Right hindlimb (tissue), 1 donor: ENCODE measurements at regions not wholly inside any gene's neighbourhood (a gene's known extent, or its start where the extent isn't known, plus 50 kb on each side); places are given as distances from the start of the nearest gene placed in this dataset.

Experiments
- DNase-seq: peaks from one replicate; pipeline ENCODE4 v3.0.0-alpha.2; 2018

- no peak for DNase-seq
Measured at GRCh38 chr3:144390786-144391185, 419.2 kb downstream of the DIPK2A start.

- DNase-seq, result no peak
Measured at GRCh38 chr3:144391236-144391635, 419.6 kb downstream of the DIPK2A start.

GRCh38 chr3:144394032-144394431, 422.4 kb downstream of the DIPK2A start:
- no peak for DNase-seq

GRCh38 chr3:144402430-144402829, 430.8 kb downstream of the DIPK2A start:
- no peak for DNase-seq

- DNase-seq, result no peak
Measured at GRCh38 chr3:144403040-144403457, 431.4 kb downstream of the DIPK2A start.

GRCh38 chr3:144407335-144407734, 435.7 kb downstream of the DIPK2A start:
- no peak for DNase-seq

GRCh38 chr3:144409319-144409718, 437.7 kb downstream of the DIPK2A start:
- no peak for DNase-seq

- no peak for DNase-seq
Measured at GRCh38 chr3:144413068-144413467, 441.4 kb downstream of the DIPK2A start.

GRCh38 chr3:144415492-144415891, 443.9 kb downstream of the DIPK2A start:
- no peak for DNase-seq

- no peak for DNase-seq
Measured at GRCh38 chr3:144424606-144425005, 453.0 kb downstream of the DIPK2A start.

GRCh38 chr3:144426366-144426765, 454.7 kb downstream of the DIPK2A start:
- DNase-seq, result no peak

- no peak for DNase-seq
Measured at GRCh38 chr3:144426967-144427366, 455.3 kb downstream of the DIPK2A start.

- no peak for DNase-seq
Measured at GRCh38 chr3:144429719-144430121, 458.1 kb downstream of the DIPK2A start.

GRCh38 chr3:144431134-144431533, 459.5 kb downstream of the DIPK2A start:
- no peak for DNase-seq

GRCh38 chr3:144433006-144433405, 461.4 kb downstream of the DIPK2A start:
- no peak for DNase-seq

GRCh38 chr3:144437989-144438388, 466.4 kb downstream of the DIPK2A start:
- no peak for DNase-seq

GRCh38 chr3:144444061-144444460, 472.4 kb downstream of the DIPK2A start:
- DNase-seq, result no peak

- no peak for DNase-seq
Measured at GRCh38 chr3:144444546-144444945, 472.9 kb downstream of the DIPK2A start.

- no peak for DNase-seq
Measured at GRCh38 chr3:144455841-144456440, 484.3 kb downstream of the DIPK2A start.

GRCh38 chr3:144457758-144458157, 486.1 kb downstream of the DIPK2A start:
- DNase-seq, result no peak

GRCh38 chr3:144458283-144458682, 486.7 kb downstream of the DIPK2A start:
- no peak for DNase-seq

- DNase-seq, result no peak
Measured at GRCh38 chr3:144462337-144462736, 490.7 kb downstream of the DIPK2A start.

GRCh38 chr3:144463911-144464310, 492.3 kb downstream of the DIPK2A start:
- DNase-seq, result no peak

- no peak for DNase-seq
Measured at GRCh38 chr3:144466114-144466513, 494.5 kb downstream of the DIPK2A start.

GRCh38 chr3:144466540-144466939, 494.9 kb downstream of the DIPK2A start:
- DNase-seq, result no peak
